ENCODE measurements at regions not wholly inside any gene's neighbourhood (a gene's known extent, or its start where the extent isn't known, plus 50 kb on each side); places are given as distances from the start of the nearest gene placed in this dataset.

GRCh38 chr12:127886827-127887226, 380.1 kb upstream of the TMEM132C start:
- H3K27ac ChIP-seq: no peak overlapping the region
- TF ChIP-seq CTCF (IDR thresholded peaks at IDR 0.05) (no peak), ZFX (IDR thresholded peaks at IDR 0.05; ENCODE audit: borderline replicate concordance) (no peak)

- no peak overlapping the region for H3K27ac ChIP-seq
Measured at GRCh38 chr12:127888943-127889719, 377.8 kb upstream of the TMEM132C start.

GRCh38 chr12:127893895-127894609, 372.9 kb upstream of the TMEM132C start:
- TF ChIP-seq CTCF (IDR thresholded peaks at IDR 0.05) (peak; percentile 84), ZFX (IDR thresholded peaks at IDR 0.05; ENCODE audit: borderline replicate concordance) (no peak)
- no peak overlapping the region for H3K27ac ChIP-seq

More at GRCh38 chr12:127888943-127889719, 377.8 kb upstream of the TMEM132C start:
- TF ChIP-seq CTCF (IDR thresholded peaks at IDR 0.05) (no peak), ZFX (IDR thresholded peaks at IDR 0.05; ENCODE audit: borderline replicate concordance) (no peak)

- no peak overlapping the region for H3K27ac ChIP-seq
- no peak for TF ChIP-seq CTCF (IDR thresholded peaks at IDR 0.05)
- no peak for TF ChIP-seq ZFX (IDR thresholded peaks at IDR 0.05; ENCODE audit: borderline replicate concordance)
Measured at GRCh38 chr12:127896661-127897060, 370.3 kb upstream of the TMEM132C start.

- no peak for TF ChIP-seq CTCF (IDR thresholded peaks at IDR 0.05)
- no peak for TF ChIP-seq ZFX (IDR thresholded peaks at IDR 0.05; ENCODE audit: borderline replicate concordance)
- H3K27ac ChIP-seq: no peak overlapping the region
Measured at GRCh38 chr12:127898616-127899015, 368.4 kb upstream of the TMEM132C start.

GRCh38 chr12:127899971-127900370, 367.0 kb upstream of the TMEM132C start:
- no peak for TF ChIP-seq CTCF (IDR thresholded peaks at IDR 0.05)
- TF ChIP-seq ZFX (IDR thresholded peaks at IDR 0.05; ENCODE audit: borderline replicate concordance): no peak

GRCh38 chr12:127900386-127900785, 366.6 kb upstream of the TMEM132C start:
- TF ChIP-seq ZFX (IDR thresholded peaks at IDR 0.05; ENCODE audit: borderline replicate concordance) (no peak), CTCF (IDR thresholded peaks at IDR 0.05) (no peak)
- H3K27ac ChIP-seq: no peak overlapping the region

More at GRCh38 chr12:127899971-127900370, 367.0 kb upstream of the TMEM132C start:
- no peak overlapping the region for H3K27ac ChIP-seq
